GM10248 (cell line): ENCODE measurements at regions not wholly inside any gene's neighbourhood (a gene's known extent, or its start where the extent isn't known, plus 50 kb on each side); places are given as distances from the start of the nearest gene placed in this dataset.

Source experiments
- CTCF ChIA-PET: fragments of 300-600 bp; sonication (Branson Sonifier 250); formaldehyde crosslinking; extraction: SDS; loops from one replicate; lab custom pipeline; 2021; ENCODE audit warnings: antibody characterized with exemption; lab: Yijun Ruan, JAX
- POLR2A ChIA-PET: fragments of 350-650 bp; sonication (Branson Sonifier 250); formaldehyde crosslinking; extraction: SDS; loops from one replicate; lab custom pipeline; 2020; ENCODE audit warnings: antibody characterized with exemption; lab: Yijun Ruan, JAX
- DNase-seq: peaks from one replicate; pipeline ENCODE4 v3.0.0; 2012; ENCODE audit errors: extremely low spot score
- TF ChIP-seq, protein P1 (sequence below): IDR thresholded peaks from 2 replicates; pipeline ENCODE4 v1.5.1; 2012; ENCODE audit warnings: mild to moderate bottlenecking, low read depth; ENCODE audit errors: extremely low read depth, missing control alignments, control extremely low read depth

DNA sequence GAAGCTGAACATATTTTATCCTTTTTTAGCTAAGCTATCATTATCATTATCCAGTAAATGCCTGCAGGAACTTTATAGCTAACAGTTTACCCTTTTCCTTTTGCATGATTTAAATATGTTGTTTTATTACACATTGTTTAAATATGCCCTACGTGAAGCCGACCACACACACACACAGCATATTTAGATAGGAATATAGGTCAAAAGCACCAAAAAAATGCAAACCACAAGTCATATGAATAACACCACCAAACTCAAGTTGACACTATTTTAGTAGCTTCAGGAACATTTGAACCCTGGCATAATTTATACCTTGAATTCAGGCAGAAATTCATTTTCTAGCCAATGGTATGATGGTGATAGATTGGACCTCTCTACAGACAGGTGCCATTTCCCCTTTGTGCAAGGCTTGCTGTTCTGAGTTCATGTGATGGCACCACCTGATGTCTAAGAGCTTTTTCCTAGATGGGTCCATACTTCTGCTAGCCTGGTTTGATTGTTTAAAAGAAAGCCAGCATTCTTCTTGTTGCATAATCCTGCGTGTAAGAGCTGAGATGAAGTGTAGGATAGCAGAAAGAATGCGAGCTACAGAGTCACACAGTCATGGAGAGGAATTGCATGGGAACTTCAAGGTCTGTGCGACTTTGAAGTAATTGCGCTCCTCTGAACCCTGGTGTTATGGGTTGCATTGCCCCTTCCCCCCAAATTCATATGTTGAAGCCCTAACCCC lies 454.8 kb upstream of the SOX5 start:
- POLR2A ChIA-PET: no interaction called here
- TF ChIP-seq, protein P1, sequence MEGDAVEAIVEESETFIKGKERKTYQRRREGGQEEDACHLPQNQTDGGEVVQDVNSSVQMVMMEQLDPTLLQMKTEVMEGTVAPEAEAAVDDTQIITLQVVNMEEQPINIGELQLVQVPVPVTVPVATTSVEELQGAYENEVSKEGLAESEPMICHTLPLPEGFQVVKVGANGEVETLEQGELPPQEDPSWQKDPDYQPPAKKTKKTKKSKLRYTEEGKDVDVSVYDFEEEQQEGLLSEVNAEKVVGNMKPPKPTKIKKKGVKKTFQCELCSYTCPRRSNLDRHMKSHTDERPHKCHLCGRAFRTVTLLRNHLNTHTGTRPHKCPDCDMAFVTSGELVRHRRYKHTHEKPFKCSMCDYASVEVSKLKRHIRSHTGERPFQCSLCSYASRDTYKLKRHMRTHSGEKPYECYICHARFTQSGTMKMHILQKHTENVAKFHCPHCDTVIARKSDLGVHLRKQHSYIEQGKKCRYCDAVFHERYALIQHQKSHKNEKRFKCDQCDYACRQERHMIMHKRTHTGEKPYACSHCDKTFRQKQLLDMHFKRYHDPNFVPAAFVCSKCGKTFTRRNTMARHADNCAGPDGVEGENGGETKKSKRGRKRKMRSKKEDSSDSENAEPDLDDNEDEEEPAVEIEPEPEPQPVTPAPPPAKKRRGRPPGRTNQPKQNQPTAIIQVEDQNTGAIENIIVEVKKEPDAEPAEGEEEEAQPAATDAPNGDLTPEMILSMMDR: no peak
- DNase-seq: no peak
- CTCF ChIA-PET: interaction anchor here (0.9 to 1.7 kb wide), 3 partner anchors 9 to 18 kb away, joined by 3 to 4 read pairs (median 4); no protein-coding TSS in a partner anchor

DNA sequence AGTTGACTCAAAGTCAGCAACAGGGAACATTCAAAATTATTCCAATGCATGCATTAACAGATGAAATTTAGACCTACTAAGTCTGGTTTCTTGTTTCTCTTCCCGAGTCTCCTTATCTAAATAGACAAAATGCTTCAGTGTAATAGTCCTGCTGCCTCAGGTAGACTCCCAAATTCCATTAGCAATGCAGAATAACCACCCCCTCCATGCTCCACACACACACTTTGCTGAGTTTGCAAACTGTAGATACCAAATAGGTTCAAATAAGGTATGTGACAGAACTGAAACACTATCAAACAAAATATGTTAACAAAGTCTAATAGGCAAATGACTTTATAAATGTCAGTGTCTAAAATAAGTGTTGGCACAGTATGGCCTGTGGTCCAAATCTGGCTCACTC lies 451.1 kb upstream of the SOX5 start:
- POLR2A ChIA-PET: no interaction called here
- TF ChIP-seq, protein P1: no peak
- CTCF ChIA-PET: no interaction called here
- no peak for DNase-seq

DNA sequence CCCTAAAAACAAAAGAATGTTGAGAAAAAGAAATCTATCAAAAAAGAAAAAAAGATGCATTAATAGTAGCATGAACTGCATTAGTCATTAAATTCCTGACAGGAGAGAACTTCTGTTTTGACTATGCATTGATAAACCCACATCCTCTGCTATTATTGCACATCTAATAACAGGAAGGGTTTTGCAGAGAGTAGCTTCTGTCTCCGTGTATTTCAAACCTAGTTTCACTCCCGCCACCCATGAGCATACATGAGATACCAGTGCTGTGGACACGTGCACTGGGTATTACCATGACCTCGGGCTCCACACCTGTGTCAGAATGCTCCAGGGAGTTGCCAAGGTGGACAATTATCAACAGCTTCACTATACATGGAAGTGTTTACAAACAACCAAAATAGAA lies 449.1 kb upstream of the SOX5 start:
- ChIA-PET POLR2A (no interaction called here), CTCF (interaction anchor here (1.8 kb wide), 1 partner anchor 11 kb away, joined by 4 read pairs; no protein-coding TSS in a partner anchor)
- TF ChIP-seq, protein P1: no peak
- no peak for DNase-seq

DNA sequence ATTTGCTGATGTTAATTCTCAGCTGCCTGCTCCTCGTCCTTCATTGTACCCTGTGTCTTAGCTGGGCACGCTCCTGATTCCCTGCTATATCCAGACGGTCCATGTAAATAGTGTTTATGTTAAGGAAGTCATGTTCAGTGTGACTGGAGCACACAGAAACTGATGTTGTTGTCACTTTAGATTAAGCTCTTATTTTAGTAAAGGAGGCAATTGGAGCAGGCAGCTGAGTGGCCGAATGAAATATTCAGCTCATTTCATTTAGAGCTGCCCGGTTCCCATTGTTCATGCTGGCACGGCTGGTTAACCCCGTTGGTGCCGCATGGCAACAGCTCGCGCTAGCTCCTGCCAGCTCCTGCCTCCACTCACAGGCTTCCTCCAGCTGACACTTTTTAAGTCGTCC lies 446.8 kb upstream of the SOX5 start:
- POLR2A ChIA-PET: no interaction called here
- CTCF ChIA-PET: interaction anchor here (0.6 to 1.7 kb wide), 6 partner anchors 8 to 373 kb away, joined by 3 to 6 read pairs (median 3); no protein-coding TSS in a partner anchor
- TF ChIP-seq, protein P1: no peak
- DNase-seq: no peak

DNA sequence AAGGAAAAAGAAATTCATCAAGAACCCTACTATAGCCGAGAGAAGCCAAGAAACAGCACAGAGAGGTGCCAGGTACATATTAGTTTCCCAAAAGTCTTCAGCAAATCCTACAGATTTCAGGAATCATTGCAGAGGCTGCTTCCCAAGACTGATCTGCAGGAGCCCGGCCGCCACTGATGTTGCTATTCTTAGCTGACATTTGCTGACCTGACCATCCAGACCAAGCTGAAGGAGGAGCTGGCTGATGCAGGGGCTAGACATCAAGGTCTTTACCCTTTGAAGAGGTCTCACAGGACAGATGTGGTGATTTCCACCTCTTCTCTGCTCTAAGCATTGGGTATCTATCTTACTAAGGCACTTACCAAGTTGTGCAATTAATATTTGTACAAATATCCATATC lies 444.8 kb upstream of the SOX5 start:
- ChIA-PET CTCF (interaction anchor here (1.0 kb wide), 1 partner anchor 9 kb away, joined by 3 read pairs; no protein-coding TSS in a partner anchor), POLR2A (no interaction called here)
- DNase-seq: no peak
- TF ChIP-seq, protein P1: no peak

DNA sequence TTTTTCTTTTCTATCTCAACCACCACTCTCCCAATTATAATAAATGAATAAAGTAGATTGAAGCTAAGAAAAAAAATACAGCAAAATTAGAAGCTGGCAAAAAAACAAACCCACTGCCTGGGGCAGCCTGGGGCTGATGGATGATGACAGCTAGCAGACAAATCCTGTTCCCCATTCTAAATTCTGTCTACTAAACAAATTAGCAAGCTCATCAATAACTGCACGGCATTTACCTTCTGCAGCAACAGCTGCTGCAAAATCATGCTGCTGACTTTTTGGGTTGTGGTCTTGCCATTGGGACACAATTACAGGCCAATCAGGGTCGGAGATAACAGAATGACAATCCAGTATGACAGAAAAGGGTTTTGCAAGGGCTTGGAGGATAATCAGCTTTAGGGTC lies 443.6 kb upstream of the SOX5 start:
- POLR2A ChIA-PET: no interaction called here
- TF ChIP-seq, protein P1: no peak
- CTCF ChIA-PET: interaction anchor here (1.4 kb wide), 1 partner anchor 10 kb away, joined by 3 read pairs; no protein-coding TSS in a partner anchor
- DNase-seq: no peak
